Panc1 (cell line): ENCODE measurements at regions not wholly inside any gene's neighbourhood (a gene's known extent, or its start where the extent isn't known, plus 50 kb on each side); places are given as distances from the start of the nearest gene placed in this dataset.

ENCODE experiments used
- POLR2AphosphoS5 ChIP-seq: IDR thresholded peaks from 2 replicates; pipeline ENCODE4 v1.6.1; 2012; ENCODE audit warnings: mild to moderate bottlenecking, low read depth, low read length, moderate library complexity
- REST ChIP-seq, 2 experiments: IDR thresholded peaks; 2 replicates each; pipeline ENCODE4 v1.6.1; 2011 to 2012; ENCODE audit warnings: low read depth in 2 of 2, control low read depth in 1 of 2, low read length in 1 of 2, mild to moderate bottlenecking in 1 of 2, moderate library complexity in 1 of 2; ENCODE audit not compliant: insufficient read depth in 1 of 2
- SIN3A ChIP-seq: IDR thresholded peaks from 2 replicates; pipeline ENCODE4 v1.6.1; 2012; ENCODE audit warnings: low read depth, mild to moderate bottlenecking, low read length, moderate library complexity, borderline replicate concordance; ENCODE audit not compliant: insufficient read depth
- TCF7L2 ChIP-seq: IDR thresholded peaks from 2 replicates; pipeline ENCODE4 v1.6.1; 2011; ENCODE audit warnings: mild to moderate bottlenecking, low read depth, low read length, inconsistent platforms
- TF ChIP-seq, protein P1 (sequence below): fragments of 450-650 bp; IDR thresholded peaks from 2 replicates; pipeline ENCODE4 v1.5.1; 2017; ENCODE audit warnings: mild to moderate bottlenecking

GRCh38 chr5:29276371-29276770 lies 1917.1 kb upstream of the CDH6 start:
- TF ChIP-seq, protein P1, sequence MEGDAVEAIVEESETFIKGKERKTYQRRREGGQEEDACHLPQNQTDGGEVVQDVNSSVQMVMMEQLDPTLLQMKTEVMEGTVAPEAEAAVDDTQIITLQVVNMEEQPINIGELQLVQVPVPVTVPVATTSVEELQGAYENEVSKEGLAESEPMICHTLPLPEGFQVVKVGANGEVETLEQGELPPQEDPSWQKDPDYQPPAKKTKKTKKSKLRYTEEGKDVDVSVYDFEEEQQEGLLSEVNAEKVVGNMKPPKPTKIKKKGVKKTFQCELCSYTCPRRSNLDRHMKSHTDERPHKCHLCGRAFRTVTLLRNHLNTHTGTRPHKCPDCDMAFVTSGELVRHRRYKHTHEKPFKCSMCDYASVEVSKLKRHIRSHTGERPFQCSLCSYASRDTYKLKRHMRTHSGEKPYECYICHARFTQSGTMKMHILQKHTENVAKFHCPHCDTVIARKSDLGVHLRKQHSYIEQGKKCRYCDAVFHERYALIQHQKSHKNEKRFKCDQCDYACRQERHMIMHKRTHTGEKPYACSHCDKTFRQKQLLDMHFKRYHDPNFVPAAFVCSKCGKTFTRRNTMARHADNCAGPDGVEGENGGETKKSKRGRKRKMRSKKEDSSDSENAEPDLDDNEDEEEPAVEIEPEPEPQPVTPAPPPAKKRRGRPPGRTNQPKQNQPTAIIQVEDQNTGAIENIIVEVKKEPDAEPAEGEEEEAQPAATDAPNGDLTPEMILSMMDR: no peak
- TF ChIP-seq POLR2AphosphoS5 (no peak), TCF7L2 (no peak), SIN3A (no peak), REST (IDR thresholded peaks at IDR 0.05; ENCODE audit: insufficient read depth in 1 of 2, low read depth in 2 of 2, low read length in 1 of 2) (no peak)
